ENCODE measurements at regions not wholly inside any gene's neighbourhood (a gene's known extent, or its start where the extent isn't known, plus 50 kb on each side); places are given as distances from the start of the nearest gene placed in this dataset.
"Not testable (repeated sequence)": the region's sequence is repeated elsewhere in the genome, so short reads cannot be mapped to it uniquely, and the experiment has no call there.

- TF ChIP-seq POLR2AphosphoS5, CTCF, POLR2A (IDR thresholded peaks at IDR 0.05): not testable (repeated sequence)
These were observed 953.8 kb upstream of the EPHA6 start for GRCh38 chr3:95860628-95861027.

Data from transverse colon (tissue), 4 donors.